SK-N-SH (cell line): ENCODE measurements at regions not wholly inside any gene's neighbourhood (a gene's known extent, or its start where the extent isn't known, plus 50 kb on each side); places are given as distances from the start of the nearest gene placed in this dataset.

ENCODE experiments used
- CTCF ChIA-PET: fragments of 300-600, 350-600 bp; formaldehyde crosslinking; extraction: SDS; loops from one replicate; lab custom pipeline; 2021; lab: Yijun Ruan, JAX
- POLR2A ChIA-PET: fragments of 350-600 bp; sonication (Branson Sonifier 250); formaldehyde crosslinking; extraction: SDS; loops from one replicate; lab custom pipeline; 2020; ENCODE audit warnings: antibody characterized with exemption, inconsistent platforms; lab: Yijun Ruan, JAX
- DNase-seq: peaks from one replicate; pipeline ENCODE4 v3.0.0; 2012
- H2AFZ ChIP-seq: fragments of 200-600 bp; sonication (generic); 2 replicates; pipeline ENCODE4 v1.8.1; 2016; ENCODE audit warnings: antibody characterized with exemption, mild to moderate bottlenecking, low read depth
- H3F3A ChIP-seq: fragments of 200-600 bp; sonication (generic); replicated peaks from 2 replicates; pipeline ENCODE3; 2016; ENCODE audit warnings: antibody characterized with exemption, mild to moderate bottlenecking; ENCODE audit not compliant: insufficient read depth
- H3K27ac ChIP-seq, 2 experiments: fragments of 200-500 bp in 1 of 2; fragments of 200-600 bp in 1 of 2; sonication (Bioruptor generic) in 1 of 2; sonication (generic), shearing (Covaris generic) in 1 of 2; 2 replicates each; pipeline versions ENCODE4 v1.5.1 to v1.6.1; 2014 to 2016; ENCODE audit warnings: low read depth in 2 of 2, inconsistent platforms in 1 of 2, low read length in 1 of 2, mild to moderate bottlenecking in 1 of 2, mixed read lengths in 1 of 2
- H3K27me3 ChIP-seq: fragments of 200-600 bp; sonication (generic), shearing (Covaris generic); 2 replicates; pipeline ENCODE4 v1.6.1; 2016; ENCODE audit warnings: mixed run types; ENCODE audit not compliant: insufficient read depth
- H3K36me3 ChIP-seq, 2 experiments: fragments of 200-500 bp in 1 of 2; fragments of 200-600 bp in 1 of 2; sonication (Bioruptor generic) in 1 of 2; sonication (generic) in 1 of 2; replicated peaks in 1 of 2; 2 replicates each; pipeline versions ENCODE3 to v1.5.1; 2014 to 2016; ENCODE audit warnings: low read length in 1 of 2, mild to moderate bottlenecking in 1 of 2; ENCODE audit not compliant: insufficient read depth in 2 of 2, control insufficient read depth in 1 of 2
- H3K4me1 ChIP-seq, 2 experiments: fragments of 200-500 bp in 1 of 2; fragments of 200-600 bp in 1 of 2; sonication (Bioruptor generic) in 1 of 2; sonication (generic), shearing (Covaris generic) in 1 of 2; 2 replicates each; pipeline versions ENCODE4 v1.5.1 to v1.6.1; 2014 to 2016; ENCODE audit warnings: low read depth in 1 of 2, low read length in 1 of 2, mixed run types in 1 of 2; ENCODE audit not compliant: insufficient read depth in 2 of 2, control insufficient read depth in 1 of 2
- H3K4me2 ChIP-seq: fragments of 200-600 bp; sonication (generic), shearing (Covaris generic); 2 replicates; pipeline ENCODE4 v1.6.1; 2017; ENCODE audit warnings: mixed run types
- H3K4me3 ChIP-seq, 2 experiments: fragments of 200-500 bp in 1 of 2; fragments of 200-600 bp in 1 of 2; sonication (Bioruptor generic) in 1 of 2; sonication (generic), shearing (Covaris generic) in 1 of 2; 2 replicates each; pipeline versions ENCODE4 v1.5.1 to v1.8.1; 2014 to 2016; ENCODE audit warnings: low read depth in 2 of 2, inconsistent platforms in 1 of 2, low read length in 1 of 2, mild to moderate bottlenecking in 1 of 2, mixed read lengths in 1 of 2, moderate library complexity in 1 of 2
- H3K79me2 ChIP-seq: fragments of 200-600 bp; sonication (generic); 2 replicates; pipeline ENCODE4 v1.8.1; 2017; ENCODE audit warnings: mild to moderate bottlenecking; ENCODE audit not compliant: insufficient read depth
- H3K9ac ChIP-seq: fragments of 200-600 bp; sonication (generic); 2 replicates; pipeline ENCODE4 v1.6.1; 2017; ENCODE audit warnings: mixed run types
- H3K9me2 ChIP-seq: fragments of 200-600 bp; sonication (generic); 2 replicates; pipeline ENCODE4 v1.6.1; 2017; ENCODE audit warnings: mixed run types
- H3K9me3 ChIP-seq: fragments of 200-600 bp; sonication (generic); 2 replicates; pipeline ENCODE4 v1.6.1; 2017; ENCODE audit warnings: mixed run types, mild to moderate bottlenecking, moderate library complexity
- H4K20me1 ChIP-seq: fragments of 200-600 bp; sonication (generic); 2 replicates; pipeline ENCODE4 v1.6.1; 2017; ENCODE audit warnings: mild to moderate bottlenecking, mixed run types; ENCODE audit not compliant: insufficient read depth
- ELF1 ChIP-seq: IDR thresholded peaks from 2 replicates; pipeline ENCODE4 v1.4.0; 2012
- JUND ChIP-seq: IDR thresholded peaks from 2 replicates; pipeline ENCODE4 v1.4.0; 2012
- MEF2A ChIP-seq: IDR thresholded peaks from 2 replicates; pipeline ENCODE4 v1.4.0; 2012; ENCODE audit warnings: low read depth, borderline replicate concordance
- SIN3A ChIP-seq: IDR thresholded peaks from 2 replicates; pipeline ENCODE4 v1.6.1; 2012; ENCODE audit warnings: low read depth, mild to moderate bottlenecking, low read length, moderate library complexity, borderline replicate concordance
- TEAD4 ChIP-seq: IDR thresholded peaks from 2 replicates; pipeline ENCODE4 v1.4.0; 2012; ENCODE audit warnings: mild to moderate bottlenecking, borderline replicate concordance; ENCODE audit not compliant: insufficient read depth
- YY1 ChIP-seq: IDR thresholded peaks from 2 replicates; pipeline ENCODE4 v1.4.0; 2012; ENCODE audit warnings: low read depth, mild to moderate bottlenecking
- WGBS: methylation state at CpG from one replicate; pipeline ENCODE4 v1.1.6; 2017; ENCODE audit warnings: low lambda C conversion rate; 5-methylcytosine and 5-hydroxymethylcytosine counted together
- TF ChIP-seq, protein P1 (sequence below): IDR thresholded peaks from 2 replicates; pipeline ENCODE4; 2012
- TF ChIP-seq, protein P2 (sequence below): IDR thresholded peaks from 2 replicates; pipeline ENCODE4 v1.4.0; 2012; ENCODE audit warnings: low read depth, borderline replicate concordance
- TF ChIP-seq, protein P3 (sequence below): IDR thresholded peaks from 2 replicates; pipeline ENCODE4 v1.4.0; 2012; ENCODE audit warnings: low read depth, borderline replicate concordance

DNA sequence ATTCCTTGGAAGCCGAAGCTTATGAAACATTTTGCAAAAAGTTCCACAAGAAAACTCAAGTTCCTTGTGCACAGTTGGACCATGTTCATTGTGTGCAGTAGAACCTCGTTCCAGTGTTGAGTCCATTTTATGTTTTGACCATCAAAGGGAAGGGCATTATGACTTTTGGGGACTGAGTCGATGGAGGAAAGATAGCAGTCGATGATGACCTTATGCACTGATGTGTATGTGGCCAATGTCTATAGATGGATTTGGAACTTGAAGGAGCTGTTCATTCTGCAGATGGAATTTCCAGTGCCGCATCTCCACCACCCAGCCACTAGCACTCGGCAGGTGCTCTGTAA is 71.5 kb upstream of the IGLL5 start:
- Histone ChIP-seq H4K20me1 (no peaks in the 10 kb centered on the region), H3K36me3 (no peaks in the 10 kb centered on the region), H3K9me2 (no peaks in the 10 kb centered on the region), H3K27me3 (no peaks in the 10 kb centered on the region), H3F3A (no peaks in the 10 kb centered on the region), H3K9ac (no peak overlapping the region), H3K27ac (no peak overlapping the region), H3K4me2 (no peak overlapping the region), H3K79me2 (no peaks in the 10 kb centered on the region), H3K9me3 (no peaks in the 10 kb centered on the region), H2AFZ (no peak overlapping the region), H3K4me1 (no peaks in the 10 kb centered on the region), H3K4me3 (no peak overlapping the region)
- no peak for TF ChIP-seq TEAD4
- no peak for TF ChIP-seq JUND
- no peak for TF ChIP-seq ELF1
- TF ChIP-seq, protein P1, sequence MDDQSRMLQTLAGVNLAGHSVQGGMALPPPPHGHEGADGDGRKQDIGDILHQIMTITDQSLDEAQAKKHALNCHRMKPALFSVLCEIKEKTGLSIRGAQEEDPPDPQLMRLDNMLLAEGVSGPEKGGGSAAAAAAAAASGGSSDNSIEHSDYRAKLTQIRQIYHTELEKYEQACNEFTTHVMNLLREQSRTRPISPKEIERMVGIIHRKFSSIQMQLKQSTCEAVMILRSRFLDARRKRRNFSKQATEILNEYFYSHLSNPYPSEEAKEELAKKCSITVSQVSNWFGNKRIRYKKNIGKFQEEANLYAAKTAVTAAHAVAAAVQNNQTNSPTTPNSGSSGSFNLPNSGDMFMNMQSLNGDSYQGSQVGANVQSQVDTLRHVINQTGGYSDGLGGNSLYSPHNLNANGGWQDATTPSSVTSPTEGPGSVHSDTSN: no peak
- TF ChIP-seq, protein P2, sequence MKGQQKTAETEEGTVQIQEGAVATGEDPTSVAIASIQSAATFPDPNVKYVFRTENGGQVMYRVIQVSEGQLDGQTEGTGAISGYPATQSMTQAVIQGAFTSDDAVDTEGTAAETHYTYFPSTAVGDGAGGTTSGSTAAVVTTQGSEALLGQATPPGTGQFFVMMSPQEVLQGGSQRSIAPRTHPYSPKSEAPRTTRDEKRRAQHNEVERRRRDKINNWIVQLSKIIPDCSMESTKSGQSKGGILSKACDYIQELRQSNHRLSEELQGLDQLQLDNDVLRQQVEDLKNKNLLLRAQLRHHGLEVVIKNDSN: no peak
- no peak for TF ChIP-seq MEF2A
- TF ChIP-seq, protein P3, sequence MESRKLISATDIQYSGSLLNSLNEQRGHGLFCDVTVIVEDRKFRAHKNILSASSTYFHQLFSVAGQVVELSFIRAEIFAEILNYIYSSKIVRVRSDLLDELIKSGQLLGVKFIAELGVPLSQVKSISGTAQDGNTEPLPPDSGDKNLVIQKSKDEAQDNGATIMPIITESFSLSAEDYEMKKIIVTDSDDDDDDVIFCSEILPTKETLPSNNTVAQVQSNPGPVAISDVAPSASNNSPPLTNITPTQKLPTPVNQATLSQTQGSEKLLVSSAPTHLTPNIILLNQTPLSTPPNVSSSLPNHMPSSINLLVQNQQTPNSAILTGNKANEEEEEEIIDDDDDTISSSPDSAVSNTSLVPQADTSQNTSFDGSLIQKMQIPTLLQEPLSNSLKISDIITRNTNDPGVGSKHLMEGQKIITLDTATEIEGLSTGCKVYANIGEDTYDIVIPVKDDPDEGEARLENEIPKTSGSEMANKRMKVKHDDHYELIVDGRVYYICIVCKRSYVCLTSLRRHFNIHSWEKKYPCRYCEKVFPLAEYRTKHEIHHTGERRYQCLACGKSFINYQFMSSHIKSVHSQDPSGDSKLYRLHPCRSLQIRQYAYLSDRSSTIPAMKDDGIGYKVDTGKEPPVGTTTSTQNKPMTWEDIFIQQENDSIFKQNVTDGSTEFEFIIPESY: no peak
- TF ChIP-seq YY1: no peak
- POLR2A ChIA-PET: no interaction called here
- DNase-seq: no peak
- WGBS: 30% methylated on average over 6 of the region's 6 CpGs
- CTCF ChIA-PET: interaction anchor here (0.8 to 3.4 kb wide), 8 partner anchors 8 to 140 kb away, joined by 3 to 10 read pairs (median 3); no protein-coding TSS in a partner anchor

DNA sequence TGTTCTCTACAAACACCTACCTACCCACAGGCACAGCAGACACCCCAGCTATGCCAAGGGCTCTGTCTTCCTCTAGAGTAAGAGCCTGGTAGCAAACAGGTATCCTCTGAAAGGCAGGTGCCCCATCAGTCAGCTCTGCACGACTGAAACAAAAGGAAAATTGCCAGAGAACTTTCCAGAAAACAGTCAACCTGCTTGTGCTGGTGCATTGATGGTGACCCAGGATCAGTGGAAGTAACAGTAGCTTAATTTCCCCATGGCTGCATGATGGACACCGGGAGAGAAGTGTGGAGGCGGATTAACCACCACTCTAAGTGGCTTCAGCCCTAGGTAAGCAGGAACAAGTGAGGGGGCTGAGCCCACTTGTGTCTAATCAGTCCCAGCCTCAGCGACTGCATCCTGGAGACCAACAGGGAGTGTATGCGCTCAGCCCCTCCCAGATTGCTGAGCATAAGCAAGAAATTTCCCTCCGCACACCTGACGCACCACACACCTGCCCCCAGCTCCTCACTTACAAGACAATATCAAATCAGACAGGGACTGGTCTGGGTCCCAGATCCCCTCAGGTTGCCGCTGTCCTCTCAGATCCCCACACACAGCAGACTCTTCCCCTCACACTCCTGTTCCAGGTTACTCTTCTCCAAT is 70.7 kb upstream of the IGLL5 start:
- no peak for DNase-seq
- CTCF ChIA-PET: interaction anchor here (0.8 to 3.4 kb wide), 10 partner anchors 9 to 353 kb away, joined by 3 to 10 read pairs (median 3); no protein-coding TSS in a partner anchor
- Histone ChIP-seq H3K36me3 (no peaks in the 10 kb centered on the region), H3K9ac (no peak overlapping the region), H3K4me2 (no peak overlapping the region), H3K27me3 (no peaks in the 10 kb centered on the region), H3K9me2 (no peaks in the 10 kb centered on the region), H3K4me1 (no peaks in the 10 kb centered on the region), H3K9me3 (no peaks in the 10 kb centered on the region), H3K27ac (no peak overlapping the region), H4K20me1 (no peaks in the 10 kb centered on the region), H3F3A (no peaks in the 10 kb centered on the region), H2AFZ (no peak overlapping the region), H3K79me2 (no peaks in the 10 kb centered on the region), H3K4me3 (no peak overlapping the region)
- POLR2A ChIA-PET: no interaction called here
- WGBS: 49% methylated on average over 6 of the region's 8 CpGs
- TF ChIP-seq SIN3A: no peak
